Muscle of arm (tissue), 1 donor: ENCODE measurements at regions not wholly inside any gene's neighbourhood (a gene's known extent, or its start where the extent isn't known, plus 50 kb on each side); places are given as distances from the start of the nearest gene placed in this dataset.
"Not testable (repeated sequence)": the region's sequence is repeated elsewhere in the genome, so short reads cannot be mapped to it uniquely, and the experiment has no call there.

ENCODE experiments used
- DNase-seq: peaks from one replicate; pipeline ENCODE4 v3.0.0-alpha.2; 2013

DNA sequence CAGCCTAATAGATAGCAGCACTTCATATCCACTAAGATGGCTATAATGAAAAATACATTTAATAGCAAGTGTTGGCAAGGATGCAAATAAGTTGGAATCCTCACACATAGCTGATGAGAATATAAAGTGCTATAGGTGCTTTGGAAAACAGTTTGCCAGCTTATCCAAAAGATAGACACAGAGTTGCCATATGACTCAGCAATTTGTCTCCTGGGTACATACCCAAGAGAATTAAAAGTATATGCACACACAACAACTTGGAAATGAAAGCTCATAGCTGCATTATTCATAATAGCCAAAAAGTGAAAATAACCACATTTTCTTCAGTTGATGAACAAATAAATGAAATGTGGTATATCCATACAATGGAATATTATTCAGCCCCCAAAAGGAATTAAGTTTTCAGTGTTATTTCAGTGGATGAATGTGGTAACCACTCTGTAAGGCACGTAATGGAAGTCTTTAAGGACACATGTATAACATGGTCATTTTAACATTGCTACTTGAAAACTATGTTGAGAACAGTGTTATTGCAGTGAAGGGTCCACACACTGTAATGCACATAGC is 320.9 kb upstream of the ADGRL3 start:
- DNase-seq: no peak

DNA sequence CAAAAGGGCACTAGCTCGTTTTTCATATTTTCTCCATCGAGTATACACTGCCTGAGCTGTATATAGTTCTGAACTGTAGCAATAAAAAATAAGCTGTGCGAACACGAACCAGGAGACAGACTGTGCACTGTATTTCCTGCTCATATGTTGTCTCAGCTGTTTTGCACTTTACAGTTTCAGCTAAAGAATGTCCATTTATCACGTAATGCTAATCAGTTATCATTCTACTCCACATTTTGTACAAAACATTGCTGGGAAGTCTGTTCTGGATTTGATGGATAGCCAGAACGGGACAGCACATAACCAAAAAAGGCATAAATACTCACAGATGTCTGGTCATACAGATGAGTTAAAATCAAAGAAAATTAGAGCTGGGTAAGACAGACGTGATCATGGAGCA is 315.5 kb upstream of the ADGRL3 start:
- DNase-seq: no peak

- DNase-seq: no peak
Observed at GRCh38 chr4:60885011-60885410, 315.1 kb upstream of the ADGRL3 start.

DNA sequence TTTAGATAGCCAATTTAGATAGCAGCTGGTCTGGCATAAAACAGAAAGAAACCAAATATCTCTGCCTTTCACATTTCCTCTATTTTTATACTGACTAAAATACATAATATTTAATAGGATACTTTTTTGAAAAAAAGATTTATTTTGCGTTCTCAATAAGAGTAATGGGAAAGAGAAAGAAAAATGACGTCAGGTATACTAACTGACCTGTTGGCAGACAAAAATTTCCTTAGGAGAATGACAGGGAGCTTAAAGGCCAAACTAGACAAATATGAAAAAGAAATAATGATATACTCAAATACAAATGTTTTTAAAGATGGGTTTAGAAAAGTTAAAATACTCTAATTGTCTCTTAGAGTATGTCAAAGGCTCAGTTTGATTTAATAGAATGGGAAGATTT is 309.4 kb upstream of the ADGRL3 start:
- no peak for DNase-seq

DNA sequence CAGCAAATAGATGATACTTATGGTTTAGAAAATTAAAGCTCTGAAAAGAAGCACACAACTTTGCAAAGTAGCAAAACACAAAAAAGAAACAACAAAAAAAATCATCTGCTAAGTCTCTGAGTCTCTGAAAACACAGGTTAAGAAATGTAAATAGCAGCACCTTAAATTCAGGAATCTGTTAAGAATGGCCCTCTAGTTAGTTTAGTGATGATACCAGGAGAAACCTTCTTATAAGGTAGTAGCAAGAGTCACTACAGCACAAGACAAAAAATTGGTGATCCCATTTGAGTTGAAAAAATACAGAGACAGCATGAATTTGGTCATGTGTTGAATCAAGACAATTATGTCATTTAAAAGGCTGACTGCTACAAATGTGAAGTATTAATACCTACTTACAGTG is 308.2 kb upstream of the ADGRL3 start:
- no peak for DNase-seq

GRCh38 chr4:60897415-60897814 is 302.7 kb upstream of the ADGRL3 start:
- no peak for DNase-seq

GRCh38 chr4:60905162-60905561 is 295.0 kb upstream of the ADGRL3 start:
- DNase-seq: no peak

DNA sequence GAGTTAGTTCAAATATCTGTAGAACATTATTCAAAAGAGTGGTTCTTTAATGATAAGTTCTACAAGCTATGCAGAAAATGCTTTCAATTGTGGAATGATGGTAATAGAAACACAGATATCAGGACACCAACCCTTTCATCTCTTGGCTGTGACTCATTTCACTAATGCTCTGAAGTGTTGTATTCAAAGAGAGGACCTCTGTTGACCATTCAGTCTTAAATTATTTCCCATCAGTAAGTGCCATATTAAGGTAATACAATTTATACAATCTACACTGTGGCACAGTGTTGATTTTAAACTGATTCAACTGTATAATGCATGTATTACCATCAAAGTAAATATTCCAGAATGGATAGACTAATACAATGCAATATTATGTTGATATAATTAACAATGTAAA is 289.0 kb upstream of the ADGRL3 start:
- no peak for DNase-seq

- DNase-seq: peak; percentile 38
Observed at GRCh38 chr4:60913002-60913401, 287.1 kb upstream of the ADGRL3 start.

DNA sequence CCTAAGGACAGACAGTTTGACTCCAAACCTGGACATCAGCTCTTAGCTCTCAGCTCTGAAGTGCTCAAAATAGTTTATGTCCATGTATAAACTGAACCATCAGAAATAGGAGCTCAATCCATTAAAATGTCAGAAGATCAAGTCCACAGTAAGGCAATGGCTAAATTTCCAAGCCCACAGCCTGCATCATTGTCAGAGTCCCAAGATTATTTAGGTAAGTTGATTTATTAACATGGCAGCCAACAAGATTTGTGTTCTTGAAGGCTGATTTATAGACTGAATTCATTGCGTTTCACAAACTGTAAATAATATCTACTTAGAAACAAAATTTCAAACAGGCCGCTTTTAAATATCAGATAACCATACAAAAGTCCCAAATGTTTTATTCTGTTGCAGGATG is 286.5 kb upstream of the ADGRL3 start:
- no peak for DNase-seq

DNA sequence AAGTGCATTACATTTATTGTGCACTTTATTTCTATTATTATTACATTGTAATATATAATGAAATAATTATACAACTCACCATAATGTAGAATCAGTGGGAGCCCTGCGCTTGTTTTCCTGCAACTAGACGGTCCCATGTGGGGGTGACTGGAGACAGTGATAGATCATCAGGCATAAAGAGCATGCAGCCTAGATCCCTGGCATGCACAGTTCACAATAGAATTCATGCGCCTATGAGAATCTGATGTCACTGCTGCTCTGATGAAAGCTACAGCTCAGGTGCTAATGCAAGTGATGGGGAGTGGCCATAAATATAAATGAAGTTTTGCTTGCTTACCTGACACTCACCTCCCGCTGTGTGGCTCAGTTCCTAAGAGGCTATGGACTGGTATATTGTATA is 278.4 kb upstream of the ADGRL3 start:
- not testable (repeated sequence) for DNase-seq

GRCh38 chr4:60923075-60923474 is 277.1 kb upstream of the ADGRL3 start:
- DNase-seq: no peak

- DNase-seq: no peak
Observed at GRCh38 chr4:60926624-60927023, 273.5 kb upstream of the ADGRL3 start.

- no peak for DNase-seq
Observed at GRCh38 chr4:60930866-60931265, 269.3 kb upstream of the ADGRL3 start.

GRCh38 chr4:60934566-60935295 is 265.4 kb upstream of the ADGRL3 start:
- DNase-seq: no peak

DNA sequence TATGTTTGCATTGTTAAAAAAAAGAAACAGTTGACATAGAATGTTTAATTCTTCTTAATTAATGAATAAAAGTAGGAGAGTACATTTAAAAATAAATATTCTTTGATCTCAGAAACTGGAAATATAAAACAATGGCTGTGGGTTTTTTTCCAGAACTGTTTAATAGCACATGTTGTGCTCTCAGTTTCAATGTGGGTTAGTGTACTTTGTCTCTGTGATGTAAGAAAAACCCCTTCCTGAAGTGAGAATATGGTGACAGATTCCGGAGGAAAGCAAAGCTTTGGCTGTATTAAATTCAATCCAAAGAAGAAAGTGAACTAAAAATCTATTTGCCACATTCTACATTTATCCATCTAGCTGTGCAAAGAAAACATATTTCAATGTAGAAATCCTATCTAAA is 261.9 kb upstream of the ADGRL3 start:
- no peak for DNase-seq

GRCh38 chr4:60938621-60939020 is 261.5 kb upstream of the ADGRL3 start:
- DNase-seq: no peak

- DNase-seq: no peak
Observed at GRCh38 chr4:60944060-60944459, 256.1 kb upstream of the ADGRL3 start.

- DNase-seq: no peak
Observed at GRCh38 chr4:60945641-60946040, 254.5 kb upstream of the ADGRL3 start.

- DNase-seq: no peak
Observed at GRCh38 chr4:60948008-60948407, 252.1 kb upstream of the ADGRL3 start.

DNA sequence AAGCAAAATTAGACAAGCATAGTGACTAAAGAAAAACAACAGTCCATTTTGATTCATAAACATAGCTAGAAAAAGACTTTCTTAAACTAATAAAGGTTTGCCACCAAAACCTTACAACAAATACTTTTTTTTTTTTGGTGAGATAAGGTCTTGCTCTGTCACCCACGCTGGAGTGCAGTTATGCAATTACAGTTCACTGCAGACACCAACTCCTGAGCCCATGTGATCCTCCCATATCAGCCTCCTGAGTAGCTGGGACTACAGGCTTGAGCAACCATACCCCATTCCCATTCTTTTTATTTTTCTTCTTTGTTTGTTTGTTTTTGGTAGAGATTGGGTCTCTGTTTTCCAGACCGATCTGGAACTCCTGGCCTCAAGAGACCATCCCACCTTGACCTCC is 247.2 kb upstream of the ADGRL3 start:
- no peak for DNase-seq

GRCh38 chr4:60953826-60954225 is 246.3 kb upstream of the ADGRL3 start:
- DNase-seq: no peak

- DNase-seq: no peak
Observed at GRCh38 chr4:60962286-60962685, 237.8 kb upstream of the ADGRL3 start.

GRCh38 chr4:60981534-60981933 is 218.6 kb upstream of the ADGRL3 start:
- DNase-seq: no peak
